DMS53 (cell line): ENCODE measurements at regions not wholly inside any gene's neighbourhood (a gene's known extent, or its start where the extent isn't known, plus 50 kb on each side); places are given as distances from the start of the nearest gene placed in this dataset.
A peak's percentile ranks its signal among the peaks of the same experiment; 100 is the strongest.
"Not testable (repeated sequence)": the region's sequence is repeated elsewhere in the genome, so short reads cannot be mapped to it uniquely, and the experiment has no call there.

Experiments used
- DNase-seq: peaks from one replicate; lab custom pipeline; 2025; lab: John Stamatoyannopoulos, UW

GRCh38 chr15:53022788-53023187 is 232.7 kb upstream of the ONECUT1 start:
- DNase-seq, result no peak

DNA sequence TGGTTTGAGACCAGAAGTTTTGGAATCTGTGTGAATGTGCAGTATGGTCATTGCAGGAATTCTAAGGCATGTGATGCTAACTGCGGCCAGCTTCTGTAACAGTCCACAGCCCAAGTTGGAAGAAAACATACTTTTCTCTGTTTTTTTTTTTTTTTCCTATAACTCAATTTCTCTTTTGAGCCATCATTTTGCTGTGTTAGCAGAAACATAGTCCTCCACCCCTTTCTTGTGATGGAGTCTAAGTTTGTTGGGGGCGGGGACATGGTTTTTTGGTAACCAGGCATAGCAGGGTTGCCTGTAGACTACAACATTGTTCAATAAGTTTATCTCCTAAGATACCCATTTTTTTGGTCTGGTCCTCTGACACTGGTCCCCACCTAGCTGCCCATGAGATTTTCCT is 223.2 kb upstream of the ONECUT1 start:
- DNase-seq, result no peak

DNA sequence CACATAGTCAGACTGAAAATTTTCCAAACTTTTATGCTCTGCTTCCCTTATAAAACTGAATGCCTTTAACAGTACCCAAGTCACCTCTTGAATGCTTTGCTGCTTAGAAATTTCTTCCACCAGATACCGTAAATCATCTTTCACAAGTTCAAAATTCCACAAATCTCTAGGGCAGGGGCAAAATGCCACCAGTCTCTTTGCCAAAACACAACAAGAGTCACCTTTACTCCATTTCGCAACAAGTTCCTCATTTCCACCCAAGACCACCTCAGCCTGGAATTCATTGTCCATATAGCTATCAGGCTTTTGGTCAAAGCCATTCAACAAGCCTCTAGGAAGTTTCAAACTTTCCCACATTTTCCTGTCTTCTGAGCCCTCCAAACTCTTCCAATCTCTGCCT is 221.6 kb upstream of the ONECUT1 start:
- not testable (repeated sequence) for DNase-seq

- no peak for DNase-seq
These were observed 219.0 kb upstream of the ONECUT1 start for GRCh38 chr15:53009093-53009492.

GRCh38 chr15:53000409-53000808 is 210.3 kb upstream of the ONECUT1 start:
- no peak for DNase-seq

- no peak for DNase-seq
These were observed 207.0 kb upstream of the ONECUT1 start for GRCh38 chr15:52997123-52997522.

GRCh38 chr15:52994290-52994689 is 204.2 kb upstream of the ONECUT1 start:
- DNase-seq, result no peak

DNA sequence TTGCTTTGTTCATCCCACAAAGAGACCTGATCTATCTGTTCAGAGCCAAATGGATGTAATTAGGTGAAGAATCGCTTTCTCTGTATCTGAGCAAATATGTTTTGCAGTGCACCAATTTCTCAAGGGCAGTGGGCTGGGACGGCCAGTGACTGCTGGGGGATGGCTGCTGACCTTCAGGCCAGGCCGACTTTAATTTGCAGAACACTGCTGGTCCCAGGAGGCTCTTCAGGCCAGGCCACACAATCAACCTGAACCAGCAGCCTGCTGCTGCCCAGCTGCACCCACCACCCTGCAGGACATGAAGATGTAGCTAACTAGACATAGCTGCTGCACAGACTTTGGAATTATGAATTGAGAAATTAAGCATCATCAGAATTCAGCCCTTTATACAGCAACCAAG is 194.4 kb upstream of the ONECUT1 start:
- no peak for DNase-seq

GRCh38 chr15:52980446-52980845 is 190.3 kb upstream of the ONECUT1 start:
- DNase-seq, result no peak

- no peak for DNase-seq
These were observed 186.5 kb upstream of the ONECUT1 start for GRCh38 chr15:52976516-52977075.

- no peak for DNase-seq
These were observed 185.9 kb upstream of the ONECUT1 start for GRCh38 chr15:52975941-52976449.

GRCh38 chr15:52963865-52964264 is 173.7 kb upstream of the ONECUT1 start:
- DNase-seq, result no peak

DNA sequence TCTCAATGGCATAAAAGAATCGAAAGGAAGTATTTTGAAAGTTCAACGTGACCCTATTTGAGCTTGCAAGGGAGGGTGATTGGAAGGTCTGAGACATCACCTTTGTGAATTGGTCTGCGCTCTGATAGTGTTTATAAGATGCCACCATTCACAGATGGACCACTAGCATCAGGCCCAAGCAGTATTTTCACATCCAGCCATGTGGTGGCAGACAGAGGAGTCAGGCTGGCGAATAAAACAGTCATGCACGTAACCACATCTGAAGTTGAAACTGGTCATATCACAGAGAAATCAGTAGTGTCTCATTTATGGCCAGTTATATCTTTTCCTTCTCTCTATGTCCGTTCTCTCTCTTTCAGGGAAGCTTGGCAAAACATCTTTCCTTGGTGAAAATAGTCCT is 170.1 kb upstream of the ONECUT1 start:
- DNase-seq, result no peak

GRCh38 chr15:52943746-52944145 is 153.6 kb upstream of the ONECUT1 start:
- no peak for DNase-seq

GRCh38 chr15:52936489-52936888 is 146.4 kb upstream of the ONECUT1 start:
- DNase-seq, result no peak

DNA sequence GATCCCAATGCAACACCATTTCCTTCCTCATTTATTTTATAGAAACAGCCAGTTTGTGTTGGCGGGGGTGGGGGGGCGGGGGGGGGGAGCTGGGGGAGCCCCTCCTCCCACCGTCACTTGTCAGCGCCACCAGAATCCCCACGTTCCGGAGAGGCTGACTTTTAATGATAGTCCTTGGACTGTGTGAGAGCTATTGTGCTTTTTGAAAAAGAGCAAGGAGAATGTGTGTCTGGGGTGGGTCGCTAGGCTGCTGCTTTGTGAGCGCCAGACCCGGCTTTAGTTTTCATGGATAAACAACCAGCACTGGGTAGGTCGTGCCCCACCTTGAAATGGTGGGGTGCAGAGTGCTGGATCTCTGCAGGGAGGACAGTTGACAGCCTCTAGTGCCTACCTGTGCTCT is 135.0 kb upstream of the ONECUT1 start:
- DNase-seq, result no peak

DNA sequence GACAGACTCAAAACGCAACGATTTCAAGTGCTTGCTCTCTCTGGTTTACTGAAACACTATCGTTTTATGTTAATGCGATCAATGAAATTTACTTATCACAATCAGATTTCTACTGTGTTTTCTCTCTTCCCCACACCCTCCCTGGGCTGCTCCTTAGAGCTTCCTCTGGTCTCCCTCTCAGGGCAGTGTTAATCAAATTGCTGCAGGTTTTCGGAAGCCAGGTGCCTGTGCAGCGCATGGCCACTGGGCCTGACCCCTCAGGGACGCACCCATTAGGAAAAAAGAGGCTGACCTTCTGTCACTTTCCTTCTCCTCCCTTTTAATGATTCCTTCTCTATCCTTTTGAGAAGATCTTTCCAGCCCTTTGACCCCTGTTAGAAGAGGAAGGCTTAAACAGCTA is 134.5 kb upstream of the ONECUT1 start:
- no peak for DNase-seq

DNA sequence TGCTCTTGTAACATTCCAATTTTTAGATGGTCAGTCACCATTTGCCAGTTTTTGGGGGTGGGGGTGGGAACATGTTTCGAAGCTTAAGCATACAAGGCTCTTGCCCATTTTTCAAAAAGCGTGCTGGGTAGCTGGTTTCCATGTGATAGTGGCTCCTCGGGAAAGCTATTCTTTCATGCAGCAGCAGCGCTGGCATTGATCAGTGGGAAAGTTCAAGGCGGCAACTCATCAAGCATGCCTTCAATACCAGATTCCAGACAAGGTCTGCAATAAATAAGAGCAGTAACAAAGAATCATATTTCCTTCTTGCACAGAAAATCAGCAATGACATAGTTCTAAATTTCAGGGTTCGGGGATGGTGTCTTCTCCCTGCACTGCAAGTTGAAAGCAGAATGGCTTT is 133.5 kb upstream of the ONECUT1 start:
- no peak for DNase-seq

- no peak for DNase-seq
These were observed 132.7 kb upstream of the ONECUT1 start for GRCh38 chr15:52922871-52923270.

DNA sequence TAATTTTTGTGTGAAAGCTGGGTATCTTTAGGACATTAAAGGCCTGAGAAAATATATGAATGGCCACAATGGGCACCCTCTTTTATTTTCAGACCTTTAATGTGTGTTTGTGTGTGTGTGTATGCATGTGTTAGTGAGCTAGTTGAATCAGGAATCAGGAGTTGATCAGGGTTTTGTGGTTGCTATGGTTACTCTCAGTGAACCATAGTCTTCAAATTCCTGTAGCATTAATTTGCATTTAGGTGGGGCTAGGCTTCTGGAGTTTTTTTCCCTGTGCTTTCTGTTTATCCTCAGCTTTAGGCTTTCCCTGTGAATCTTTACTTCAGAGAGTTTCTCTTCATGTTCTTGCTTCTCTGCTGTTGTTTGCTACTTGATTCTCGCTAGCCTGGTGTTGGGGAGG is 122.0 kb upstream of the ONECUT1 start:
- peak; percentile 88 for DNase-seq

DNA sequence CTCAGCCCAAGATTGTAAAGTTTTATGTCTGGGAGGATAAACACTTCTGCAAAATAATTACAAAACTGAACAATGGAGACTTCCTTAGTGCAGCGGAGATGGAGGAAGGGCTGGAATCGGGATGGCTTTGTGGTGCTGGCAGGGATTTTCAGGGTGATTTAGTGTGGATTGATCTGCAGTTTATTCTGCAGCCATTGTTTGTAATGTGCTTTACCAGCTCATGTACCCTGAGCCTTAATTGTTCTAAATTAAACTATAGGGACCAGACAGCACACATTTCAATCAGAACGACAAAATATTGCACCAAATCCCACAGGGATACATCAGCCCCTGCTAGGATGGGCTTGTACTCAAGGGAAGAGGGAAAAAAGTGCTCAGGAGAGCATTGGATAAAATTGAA is 103.2 kb upstream of the ONECUT1 start:
- no peak for DNase-seq

- DNase-seq, result no peak
These were observed 89.8 kb upstream of the ONECUT1 start for GRCh38 chr15:52879904-52880303.

DNA sequence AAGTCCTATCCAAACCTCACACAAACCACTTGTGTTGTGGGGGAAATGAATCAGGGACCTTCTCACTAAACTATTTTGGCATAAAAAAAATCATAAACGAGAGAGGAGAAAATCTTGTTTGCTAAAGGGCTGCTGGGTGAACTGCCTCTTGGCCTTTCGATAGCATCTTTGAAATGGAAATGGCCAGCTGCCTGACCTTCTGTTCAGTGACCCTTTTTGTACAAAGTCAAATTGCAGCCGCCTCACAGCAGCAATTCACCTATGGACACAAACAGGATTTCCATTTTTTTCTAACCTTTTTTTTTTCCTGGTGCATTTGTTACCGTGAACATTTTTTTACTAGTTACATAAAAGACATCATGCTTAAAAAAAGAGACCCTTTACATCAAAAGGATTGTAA is 89.0 kb upstream of the ONECUT1 start:
- DNase-seq, result no peak

GRCh38 chr15:52876991-52877663 is 87.0 kb upstream of the ONECUT1 start:
- peak; percentile 64 for DNase-seq
